ENCODE measurements at regions not wholly inside any gene's neighbourhood (a gene's known extent, or its start where the extent isn't known, plus 50 kb on each side); places are given as distances from the start of the nearest gene placed in this dataset.

GRCh38 chr5:158644301-158644700 is 455.4 kb downstream of the EBF1 start:
- no peak overlapping the region for H3K4me3 Mint-ChIP-seq
- peaks cover 3% of the 10 kb centered on the region for H3K4me1 Mint-ChIP-seq
- no peak overlapping the region for H3K27ac Mint-ChIP-seq
- DNase-seq = no peak
- H3K9me3 Mint-ChIP-seq = no peaks in the 10 kb centered on the region
- H3K36me3 Mint-ChIP-seq = no peaks in the 10 kb centered on the region
- H3K27me3 Mint-ChIP-seq = no peaks in the 10 kb centered on the region

GRCh38 chr5:158643840-158644239 is 455.9 kb downstream of the EBF1 start:
- Mint-ChIP-seq H3K27ac (no peak overlapping the region), H3K36me3 (no peaks in the 10 kb centered on the region), H3K4me3 (no peak overlapping the region), H3K4me1 (peaks cover 3% of the 10 kb centered on the region), H3K9me3 (no peaks in the 10 kb centered on the region), H3K27me3 (no peaks in the 10 kb centered on the region)
- no peak for DNase-seq

GRCh38 chr5:158642879-158643278 is 456.8 kb downstream of the EBF1 start:
- Mint-ChIP-seq H3K36me3 (no peaks in the 10 kb centered on the region), H3K4me1 (peaks cover 3% of the 10 kb centered on the region), H3K27ac (no peak overlapping the region), H3K27me3 (no peaks in the 10 kb centered on the region), H3K9me3 (no peaks in the 10 kb centered on the region), H3K4me3 (no peak overlapping the region)
- no peak for DNase-seq

- H3K27ac Mint-ChIP-seq = no peak overlapping the region
- DNase-seq = no peak
- H3K9me3 Mint-ChIP-seq = no peaks in the 10 kb centered on the region
- H3K27me3 Mint-ChIP-seq = no peaks in the 10 kb centered on the region
- H3K4me1 Mint-ChIP-seq = peaks cover 3% of the 10 kb centered on the region
- no peak overlapping the region for H3K4me3 Mint-ChIP-seq
- no peaks in the 10 kb centered on the region for H3K36me3 Mint-ChIP-seq
Observed at GRCh38 chr5:158641016-158641415, 458.7 kb downstream of the EBF1 start.

GRCh38 chr5:158640593-158640980 is 459.1 kb downstream of the EBF1 start:
- H3K27me3 Mint-ChIP-seq = no peaks in the 10 kb centered on the region
- DNase-seq = no peak
- no peaks in the 10 kb centered on the region for H3K36me3 Mint-ChIP-seq
- H3K4me1 Mint-ChIP-seq = peaks cover 3% of the 10 kb centered on the region
- H3K4me3 Mint-ChIP-seq = no peak overlapping the region
- no peak overlapping the region for H3K27ac Mint-ChIP-seq
- no peaks in the 10 kb centered on the region for H3K9me3 Mint-ChIP-seq

- no peaks in the 10 kb centered on the region for H3K9me3 Mint-ChIP-seq
- H3K27me3 Mint-ChIP-seq = no peaks in the 10 kb centered on the region
- H3K36me3 Mint-ChIP-seq = no peaks in the 10 kb centered on the region
- no peak overlapping the region for H3K27ac Mint-ChIP-seq
- no peak overlapping the region for H3K4me3 Mint-ChIP-seq
- DNase-seq = no peak
- peaks cover 3% of the 10 kb centered on the region for H3K4me1 Mint-ChIP-seq
Observed at GRCh38 chr5:158639881-158640592, 459.7 kb downstream of the EBF1 start.

- H3K27me3 Mint-ChIP-seq = no peaks in the 10 kb centered on the region
- no peaks in the 10 kb centered on the region for H3K4me1 Mint-ChIP-seq
- H3K27ac Mint-ChIP-seq = no peak overlapping the region
- DNase-seq = no peak
- no peaks in the 10 kb centered on the region for H3K9me3 Mint-ChIP-seq
- no peak overlapping the region for H3K4me3 Mint-ChIP-seq
- no peaks in the 10 kb centered on the region for H3K36me3 Mint-ChIP-seq
Observed at GRCh38 chr5:158638396-158638795, 461.3 kb downstream of the EBF1 start.

GRCh38 chr5:158637039-158637438 is 462.7 kb downstream of the EBF1 start:
- Mint-ChIP-seq H3K27me3 (no peaks in the 10 kb centered on the region), H3K27ac (no peak overlapping the region), H3K9me3 (no peaks in the 10 kb centered on the region), H3K36me3 (no peaks in the 10 kb centered on the region), H3K4me3 (no peak overlapping the region), H3K4me1 (no peaks in the 10 kb centered on the region)
- DNase-seq = no peak

- Mint-ChIP-seq H3K9me3 (no peaks in the 10 kb centered on the region), H3K27me3 (no peaks in the 10 kb centered on the region), H3K4me3 (no peak overlapping the region), H3K4me1 (no peaks in the 10 kb centered on the region), H3K27ac (no peak overlapping the region), H3K36me3 (no peaks in the 10 kb centered on the region)
- DNase-seq = no peak
Observed at GRCh38 chr5:158635565-158635964, 464.2 kb downstream of the EBF1 start.

GRCh38 chr5:158634714-158635113 is 465.0 kb downstream of the EBF1 start:
- H3K9me3 Mint-ChIP-seq = no peaks in the 10 kb centered on the region
- H3K4me1 Mint-ChIP-seq = no peaks in the 10 kb centered on the region
- no peaks in the 10 kb centered on the region for H3K36me3 Mint-ChIP-seq
- no peak for DNase-seq
- no peaks in the 10 kb centered on the region for H3K27me3 Mint-ChIP-seq
- no peak overlapping the region for H3K27ac Mint-ChIP-seq
- no peak overlapping the region for H3K4me3 Mint-ChIP-seq

GRCh38 chr5:158629591-158630312 is 470.0 kb downstream of the EBF1 start:
- H3K27me3 Mint-ChIP-seq = no peaks in the 10 kb centered on the region
- no peaks in the 10 kb centered on the region for H3K4me1 Mint-ChIP-seq
- H3K27ac Mint-ChIP-seq = no peak overlapping the region
- H3K4me3 Mint-ChIP-seq = no peak overlapping the region
- H3K9me3 Mint-ChIP-seq = no peaks in the 10 kb centered on the region
- no peak for DNase-seq
- no peaks in the 10 kb centered on the region for H3K36me3 Mint-ChIP-seq

GRCh38 chr5:158626718-158627117 is 473.0 kb downstream of the EBF1 start:
- H3K4me1 Mint-ChIP-seq = no peaks in the 10 kb centered on the region
- H3K36me3 Mint-ChIP-seq = no peaks in the 10 kb centered on the region
- DNase-seq = no peak
- no peak overlapping the region for H3K4me3 Mint-ChIP-seq
- H3K27me3 Mint-ChIP-seq = no peaks in the 10 kb centered on the region
- H3K27ac Mint-ChIP-seq = no peak overlapping the region
- no peaks in the 10 kb centered on the region for H3K9me3 Mint-ChIP-seq

- Mint-ChIP-seq H3K9me3 (no peaks in the 10 kb centered on the region), H3K4me1 (no peaks in the 10 kb centered on the region), H3K27me3 (no peaks in the 10 kb centered on the region), H3K4me3 (no peak overlapping the region), H3K27ac (no peak overlapping the region), H3K36me3 (no peaks in the 10 kb centered on the region)
- no peak for DNase-seq
Observed at GRCh38 chr5:158623971-158624370, 475.7 kb downstream of the EBF1 start.

GRCh38 chr5:158621391-158621790 is 478.3 kb downstream of the EBF1 start:
- H3K36me3 Mint-ChIP-seq = no peaks in the 10 kb centered on the region
- H3K9me3 Mint-ChIP-seq = no peaks in the 10 kb centered on the region
- DNase-seq = no peak
- no peaks in the 10 kb centered on the region for H3K27me3 Mint-ChIP-seq
- H3K4me1 Mint-ChIP-seq = no peaks in the 10 kb centered on the region
- H3K27ac Mint-ChIP-seq = no peak overlapping the region
- no peak overlapping the region for H3K4me3 Mint-ChIP-seq

GRCh38 chr5:158619083-158619788 is 480.5 kb downstream of the EBF1 start:
- no peak overlapping the region for H3K27ac Mint-ChIP-seq

More at GRCh38 chr5:158619083-158619788, 480.5 kb downstream of the EBF1 start:
- DNase-seq = no peak
- Mint-ChIP-seq H3K27me3 (no peaks in the 10 kb centered on the region), H3K4me3 (no peak overlapping the region), H3K4me1 (no peaks in the 10 kb centered on the region), H3K9me3 (no peaks in the 10 kb centered on the region), H3K36me3 (no peaks in the 10 kb centered on the region)
